PC-3 (cell line): ENCODE measurements at regions not wholly inside any gene's neighbourhood (a gene's known extent, or its start where the extent isn't known, plus 50 kb on each side); places are given as distances from the start of the nearest gene placed in this dataset.

Source experiments
- EZH2phosphoT487 ChIP-seq: fragments of 300-600 bp; sonication (generic); IDR thresholded peaks from 2 replicates; pipeline ENCODE4 v1.6.1; 2018; ENCODE audit warnings: mild to moderate bottlenecking, antibody characterized with exemption, low read length, borderline replicate concordance
- TF ChIP-seq, protein P1 (sequence below): fragments of 300-600 bp; sonication (generic); conservative IDR thresholded peaks from 2 replicates; pipeline ENCODE4 v1.5.1; 2017; ENCODE audit warnings: antibody characterized with exemption, low read depth, mild to moderate bottlenecking, low read length

GRCh38 chr10:91700788-91701444 lies 68.0 kb upstream of the PPP1R3C start:
- TF ChIP-seq, protein P1, sequence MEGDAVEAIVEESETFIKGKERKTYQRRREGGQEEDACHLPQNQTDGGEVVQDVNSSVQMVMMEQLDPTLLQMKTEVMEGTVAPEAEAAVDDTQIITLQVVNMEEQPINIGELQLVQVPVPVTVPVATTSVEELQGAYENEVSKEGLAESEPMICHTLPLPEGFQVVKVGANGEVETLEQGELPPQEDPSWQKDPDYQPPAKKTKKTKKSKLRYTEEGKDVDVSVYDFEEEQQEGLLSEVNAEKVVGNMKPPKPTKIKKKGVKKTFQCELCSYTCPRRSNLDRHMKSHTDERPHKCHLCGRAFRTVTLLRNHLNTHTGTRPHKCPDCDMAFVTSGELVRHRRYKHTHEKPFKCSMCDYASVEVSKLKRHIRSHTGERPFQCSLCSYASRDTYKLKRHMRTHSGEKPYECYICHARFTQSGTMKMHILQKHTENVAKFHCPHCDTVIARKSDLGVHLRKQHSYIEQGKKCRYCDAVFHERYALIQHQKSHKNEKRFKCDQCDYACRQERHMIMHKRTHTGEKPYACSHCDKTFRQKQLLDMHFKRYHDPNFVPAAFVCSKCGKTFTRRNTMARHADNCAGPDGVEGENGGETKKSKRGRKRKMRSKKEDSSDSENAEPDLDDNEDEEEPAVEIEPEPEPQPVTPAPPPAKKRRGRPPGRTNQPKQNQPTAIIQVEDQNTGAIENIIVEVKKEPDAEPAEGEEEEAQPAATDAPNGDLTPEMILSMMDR = no peak
- no peak for TF ChIP-seq EZH2phosphoT487
